ENCODE measurements at regions not wholly inside any gene's neighbourhood (a gene's known extent, or its start where the extent isn't known, plus 50 kb on each side); places are given as distances from the start of the nearest gene placed in this dataset.

GRCh38 chr6:55969526-55969925 is 94.1 kb upstream of the BMP5 start:
- TF ChIP-seq CTCF (IDR thresholded peaks at IDR 0.05) (no peak), POLR2A (IDR thresholded peaks at IDR 0.05) (no peak)

Data from Peyer's patch (tissue), 4 donors.